Loucy (cell line): ENCODE measurements at regions not wholly inside any gene's neighbourhood (a gene's known extent, or its start where the extent isn't known, plus 50 kb on each side); places are given as distances from the start of the nearest gene placed in this dataset.

ENCODE experiments used
- H2AFZ ChIP-seq: fragments of 200-600 bp; sonication (generic); 2 replicates; pipeline ENCODE4 v1.6.0; 2016; ENCODE audit warnings: antibody characterized with exemption, mild to moderate bottlenecking, low read length, moderate library complexity
- H3F3A ChIP-seq: fragments of 200-600 bp; 2 replicates; pipeline ENCODE4 v1.6.0; 2016; ENCODE audit warnings: antibody characterized with exemption, low read depth, mild to moderate bottlenecking
- H3K27me3 ChIP-seq: fragments of 200-600 bp; sonication (generic); 2 replicates; pipeline ENCODE4 v1.6.1; 2014; ENCODE audit warnings: low read length, mild to moderate bottlenecking; ENCODE audit not compliant: insufficient read depth, poor library complexity, severe bottlenecking
- H3K36me3 ChIP-seq: fragments of 200-600 bp; sonication (generic); 2 replicates; pipeline ENCODE4 v1.6.1; 2016; ENCODE audit warnings: low read length; ENCODE audit not compliant: insufficient read depth
- H3K4me1 ChIP-seq: fragments of 200-600 bp; sonication (generic); 2 replicates; pipeline ENCODE4 v1.5.1; 2014; ENCODE audit warnings: low read length, mild to moderate bottlenecking; ENCODE audit not compliant: insufficient read depth, poor library complexity, severe bottlenecking
- H3K4me2 ChIP-seq: fragments of 200-600 bp; sonication (generic); 2 replicates; pipeline ENCODE4 v1.6.0; 2014; ENCODE audit warnings: antibody characterized with exemption, low read length, low read depth, mild to moderate bottlenecking; ENCODE audit not compliant: poor library complexity, severe bottlenecking
- H3K4me3 ChIP-seq: fragments of 200-600 bp; sonication (generic); 2 replicates; pipeline ENCODE4 v1.5.1; 2014; ENCODE audit warnings: low read length, mild to moderate bottlenecking, mixed read lengths; ENCODE audit not compliant: poor library complexity, severe bottlenecking
- H3K79me2 ChIP-seq: fragments of 200-600 bp; sonication (generic); 2 replicates; pipeline ENCODE4 v1.6.1; 2014; ENCODE audit warnings: low read length; ENCODE audit not compliant: insufficient read depth
- H3K9ac ChIP-seq: fragments of 200-600 bp; sonication (generic); 2 replicates; pipeline ENCODE4 v1.6.0; 2014; ENCODE audit warnings: mild to moderate bottlenecking, low read depth, low read length, moderate library complexity; ENCODE audit not compliant: poor library complexity, severe bottlenecking
- H3K9me2 ChIP-seq: fragments of 200-600 bp; sonication (generic); replicated peaks from 2 replicates; pipeline ENCODE4 v1.6.1; 2016; ENCODE audit warnings: low read depth, low read length, mixed read lengths
- H3K9me3 ChIP-seq: fragments of 200-600 bp; sonication (generic); 2 replicates; pipeline ENCODE4 v1.6.1; 2014; ENCODE audit warnings: mild to moderate bottlenecking, antibody characterized with exemption, low read length, low read depth; ENCODE audit not compliant: insufficient read depth
- H4K20me1 ChIP-seq: fragments of 200-600 bp; sonication (generic); 2 replicates; pipeline ENCODE4 v1.6.0; 2014; ENCODE audit warnings: antibody characterized with exemption, low read length, mild to moderate bottlenecking; ENCODE audit not compliant: insufficient read depth, poor library complexity, severe bottlenecking
- EZH2phosphoT487 ChIP-seq: fragments of 200-600 bp; IDR thresholded peaks from 2 replicates; pipeline ENCODE4 v1.6.1; 2018; ENCODE audit warnings: antibody characterized with exemption, mild to moderate bottlenecking, moderate library complexity, borderline replicate concordance
- TF ChIP-seq, protein P1 (sequence below): fragments of 200-600 bp; sonication (generic); conservative IDR thresholded peaks from 2 replicates; pipeline ENCODE4 v1.5.1; 2014; ENCODE audit warnings: mild to moderate bottlenecking, antibody characterized with exemption, low read length

DNA sequence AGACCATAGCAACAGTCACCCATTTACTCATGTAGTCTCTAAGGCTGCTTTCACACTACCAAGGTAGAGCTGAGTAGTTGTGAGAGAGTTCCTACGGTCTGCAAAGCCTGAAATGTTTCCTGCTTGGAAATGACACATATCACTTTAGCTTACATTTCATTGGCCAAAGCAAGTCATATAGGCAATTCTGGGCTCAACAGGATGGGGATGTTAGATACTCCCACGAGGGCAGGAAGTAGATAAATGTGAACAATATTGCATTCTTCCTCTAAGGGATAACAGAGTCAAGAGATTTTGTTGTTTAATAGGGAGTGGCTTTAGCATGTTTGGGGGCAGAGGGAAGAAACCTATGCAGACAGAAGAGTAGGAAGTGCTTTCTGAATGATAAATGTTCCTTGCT is 355.6 kb upstream of the THRB start:
- Histone ChIP-seq H3K9me2 (no peaks in the 10 kb centered on the region), H3K36me3 (no peaks in the 10 kb centered on the region)
- no peak for TF ChIP-seq EZH2phosphoT487
- TF ChIP-seq, protein P1, sequence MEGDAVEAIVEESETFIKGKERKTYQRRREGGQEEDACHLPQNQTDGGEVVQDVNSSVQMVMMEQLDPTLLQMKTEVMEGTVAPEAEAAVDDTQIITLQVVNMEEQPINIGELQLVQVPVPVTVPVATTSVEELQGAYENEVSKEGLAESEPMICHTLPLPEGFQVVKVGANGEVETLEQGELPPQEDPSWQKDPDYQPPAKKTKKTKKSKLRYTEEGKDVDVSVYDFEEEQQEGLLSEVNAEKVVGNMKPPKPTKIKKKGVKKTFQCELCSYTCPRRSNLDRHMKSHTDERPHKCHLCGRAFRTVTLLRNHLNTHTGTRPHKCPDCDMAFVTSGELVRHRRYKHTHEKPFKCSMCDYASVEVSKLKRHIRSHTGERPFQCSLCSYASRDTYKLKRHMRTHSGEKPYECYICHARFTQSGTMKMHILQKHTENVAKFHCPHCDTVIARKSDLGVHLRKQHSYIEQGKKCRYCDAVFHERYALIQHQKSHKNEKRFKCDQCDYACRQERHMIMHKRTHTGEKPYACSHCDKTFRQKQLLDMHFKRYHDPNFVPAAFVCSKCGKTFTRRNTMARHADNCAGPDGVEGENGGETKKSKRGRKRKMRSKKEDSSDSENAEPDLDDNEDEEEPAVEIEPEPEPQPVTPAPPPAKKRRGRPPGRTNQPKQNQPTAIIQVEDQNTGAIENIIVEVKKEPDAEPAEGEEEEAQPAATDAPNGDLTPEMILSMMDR: no peak

DNA sequence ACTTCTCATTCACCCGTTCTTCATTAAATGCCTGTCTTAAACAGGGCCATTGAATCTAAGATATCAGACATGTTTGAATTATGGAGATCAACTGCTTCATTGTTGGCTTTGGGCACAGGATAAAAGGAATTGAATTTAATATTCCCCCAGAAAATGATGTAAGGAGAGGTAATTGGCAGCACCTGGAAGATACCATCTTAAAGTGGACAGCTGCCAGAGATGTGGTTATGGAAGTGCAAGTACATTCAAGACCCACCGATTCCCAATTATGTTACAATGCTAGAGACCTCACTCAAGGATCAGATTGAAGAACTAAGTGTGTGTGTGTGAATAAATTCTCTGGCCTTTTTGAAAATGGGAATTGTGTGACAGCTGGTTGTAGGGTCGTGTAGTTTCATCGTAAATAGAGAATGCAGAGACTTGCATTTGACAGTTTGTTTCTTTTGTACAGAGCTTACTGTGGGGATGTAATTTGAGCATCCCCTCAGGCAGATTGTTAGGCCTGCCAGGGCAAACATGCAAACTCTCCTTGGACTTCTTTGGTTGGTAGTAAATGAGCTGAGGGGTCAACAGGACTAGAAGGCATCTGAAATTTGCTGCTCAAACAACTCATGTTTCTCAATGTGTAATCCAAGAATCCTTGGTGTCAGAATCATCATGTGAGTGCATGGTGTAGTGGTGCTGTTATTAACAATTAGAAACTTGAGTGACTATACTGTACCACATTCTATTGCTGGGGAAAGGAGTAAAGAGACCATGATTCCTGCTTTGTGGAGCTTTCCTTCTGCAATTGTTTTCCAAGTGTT is 359.2 kb upstream of the THRB start:
- Histone ChIP-seq H3K9me2 (no peaks in the 10 kb centered on the region), H4K20me1 (no peaks in the 10 kb centered on the region), H3K4me2 (no peak overlapping the region), H3K9me3 (no peaks in the 10 kb centered on the region), H3K36me3 (no peaks in the 10 kb centered on the region), H3K79me2 (no peaks in the 10 kb centered on the region), H3K27me3 (no peaks in the 10 kb centered on the region), H2AFZ (no peak overlapping the region), H3K4me3 (no peak overlapping the region), H3K9ac (no peak overlapping the region), H3K4me1 (no peaks in the 10 kb centered on the region), H3F3A (no peaks in the 10 kb centered on the region)
- TF ChIP-seq, protein P1: no peak
- TF ChIP-seq EZH2phosphoT487: no peak

More for the DNA sequence above, 355.6 kb upstream of the THRB start:
- Histone ChIP-seq H3K27me3 (no peaks in the 10 kb centered on the region), H3K4me2 (no peak overlapping the region), H4K20me1 (no peaks in the 10 kb centered on the region), H3K4me1 (no peaks in the 10 kb centered on the region), H3K9ac (no peak overlapping the region), H3F3A (no peaks in the 10 kb centered on the region), H3K4me3 (no peak overlapping the region), H2AFZ (no peak overlapping the region), H3K9me3 (no peaks in the 10 kb centered on the region), H3K79me2 (no peaks in the 10 kb centered on the region)

DNA sequence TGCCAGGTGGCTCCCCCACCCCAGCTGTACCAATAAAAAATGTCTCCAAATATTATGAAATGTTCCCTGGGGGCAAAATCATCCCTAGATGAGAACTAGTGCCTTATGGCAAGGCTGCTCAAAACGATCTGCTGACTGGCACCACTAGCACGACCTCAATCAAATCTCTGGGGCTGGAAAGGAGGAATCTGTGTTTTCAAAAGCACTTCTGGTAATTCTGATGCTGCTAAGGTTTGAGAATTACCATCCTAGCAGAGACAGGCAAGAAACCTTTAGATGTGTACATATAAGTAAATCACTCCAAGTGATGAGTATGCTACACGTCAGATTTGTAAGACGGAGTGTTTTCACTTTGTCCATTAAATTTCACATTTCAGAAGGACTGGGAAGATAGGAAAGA is 360.1 kb upstream of the THRB start:
- no peak overlapping the region for H3K9ac ChIP-seq
- no peaks in the 10 kb centered on the region for H3K9me3 ChIP-seq
- H3K9me2 ChIP-seq: no peaks in the 10 kb centered on the region
- no peaks in the 10 kb centered on the region for H3K4me1 ChIP-seq
- no peak for TF ChIP-seq EZH2phosphoT487
- TF ChIP-seq, protein P1: no peak
- no peaks in the 10 kb centered on the region for H3F3A ChIP-seq
- no peaks in the 10 kb centered on the region for H3K27me3 ChIP-seq
- no peaks in the 10 kb centered on the region for H3K36me3 ChIP-seq
- no peak overlapping the region for H3K4me3 ChIP-seq
- no peak overlapping the region for H2AFZ ChIP-seq
- no peak overlapping the region for H3K4me2 ChIP-seq
- H4K20me1 ChIP-seq: no peaks in the 10 kb centered on the region
- no peaks in the 10 kb centered on the region for H3K79me2 ChIP-seq
